ENCODE measurements at regions not wholly inside any gene's neighbourhood (a gene's known extent, or its start where the extent isn't known, plus 50 kb on each side); places are given as distances from the start of the nearest gene placed in this dataset.

DNA sequence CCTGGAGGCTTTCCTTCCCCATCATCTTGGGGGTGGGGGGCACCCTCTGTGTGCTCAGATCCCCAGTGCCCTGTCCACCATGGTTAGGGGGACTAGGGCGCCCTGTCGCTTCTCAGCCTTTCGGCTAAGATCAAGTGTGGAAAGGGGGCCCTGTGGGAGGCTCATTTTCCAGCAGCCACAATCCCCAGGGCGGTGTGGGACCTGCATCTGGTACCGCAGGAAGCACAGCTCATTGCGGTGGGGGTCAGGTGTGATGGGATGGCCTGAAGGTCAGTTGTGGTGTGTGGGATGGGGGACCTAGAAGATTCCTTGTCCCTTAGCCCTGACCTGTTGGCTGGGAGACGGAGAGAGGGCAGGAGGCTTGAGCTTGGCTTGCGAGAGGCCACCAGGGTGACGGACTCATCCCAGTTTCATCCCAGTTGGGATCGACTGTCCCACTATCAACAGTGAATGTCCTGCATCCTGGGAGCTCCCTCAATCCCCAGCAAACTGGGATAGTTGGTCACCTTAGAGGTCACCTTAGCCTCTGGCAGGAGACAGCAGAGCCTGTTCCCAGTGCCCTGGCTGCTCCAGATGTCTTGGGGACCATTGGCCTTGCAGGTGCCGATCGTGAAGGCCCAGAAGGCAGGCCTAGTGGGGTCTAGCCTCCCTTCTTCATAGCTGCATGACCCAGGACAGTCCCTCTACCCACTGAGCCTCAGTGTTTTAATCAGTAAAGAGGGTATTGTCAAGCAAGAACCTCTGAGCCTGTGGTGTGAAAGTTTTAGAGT lies 64.5 kb upstream of the PMEPA1 start:
- TF ChIP-seq, protein P1, sequence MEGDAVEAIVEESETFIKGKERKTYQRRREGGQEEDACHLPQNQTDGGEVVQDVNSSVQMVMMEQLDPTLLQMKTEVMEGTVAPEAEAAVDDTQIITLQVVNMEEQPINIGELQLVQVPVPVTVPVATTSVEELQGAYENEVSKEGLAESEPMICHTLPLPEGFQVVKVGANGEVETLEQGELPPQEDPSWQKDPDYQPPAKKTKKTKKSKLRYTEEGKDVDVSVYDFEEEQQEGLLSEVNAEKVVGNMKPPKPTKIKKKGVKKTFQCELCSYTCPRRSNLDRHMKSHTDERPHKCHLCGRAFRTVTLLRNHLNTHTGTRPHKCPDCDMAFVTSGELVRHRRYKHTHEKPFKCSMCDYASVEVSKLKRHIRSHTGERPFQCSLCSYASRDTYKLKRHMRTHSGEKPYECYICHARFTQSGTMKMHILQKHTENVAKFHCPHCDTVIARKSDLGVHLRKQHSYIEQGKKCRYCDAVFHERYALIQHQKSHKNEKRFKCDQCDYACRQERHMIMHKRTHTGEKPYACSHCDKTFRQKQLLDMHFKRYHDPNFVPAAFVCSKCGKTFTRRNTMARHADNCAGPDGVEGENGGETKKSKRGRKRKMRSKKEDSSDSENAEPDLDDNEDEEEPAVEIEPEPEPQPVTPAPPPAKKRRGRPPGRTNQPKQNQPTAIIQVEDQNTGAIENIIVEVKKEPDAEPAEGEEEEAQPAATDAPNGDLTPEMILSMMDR (IDR thresholded peaks at IDR 0.05; ENCODE audit: insufficient read depth, low read length, poor library complexity, severe bottlenecking), result no peak
- no peak for TF ChIP-seq EZH2phosphoT487 (conservative IDR thresholded peaks at IDR 0.05; ENCODE audit: low read length)
